Hypothalamus (tissue), 51 donors: ENCODE measurements at regions not wholly inside any gene's neighbourhood (a gene's known extent, or its start where the extent isn't known, plus 50 kb on each side); places are given as distances from the start of the nearest gene placed in this dataset.

Experiments used
- DNase-seq, 51 donors: peaks; one replicate each; lab custom pipeline; 2025; lab: John Stamatoyannopoulos, UW

GRCh38 chr6:115728171-115728570 is 332.5 kb downstream of the FRK start:
- DNase-seq, result no peak

DNA sequence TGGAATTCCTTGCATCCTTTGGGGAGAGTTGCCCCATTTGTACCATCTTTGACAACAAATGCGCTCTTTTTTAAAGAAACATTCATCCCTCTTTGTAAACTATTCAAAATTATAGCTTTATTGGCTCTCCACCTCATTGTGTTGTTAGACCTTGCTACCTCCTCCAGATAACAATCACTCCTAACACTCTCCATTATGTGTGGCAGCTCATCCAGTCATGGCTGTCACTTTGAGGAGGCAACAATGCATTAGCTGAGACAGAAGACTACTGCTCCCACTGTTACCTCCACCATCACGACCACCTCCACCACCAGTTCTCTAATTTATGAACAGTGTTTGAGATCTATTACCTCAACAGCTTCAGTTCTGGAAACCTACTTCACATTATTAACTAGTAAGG is 339.1 kb downstream of the FRK start:
- no peak for DNase-seq

DNA sequence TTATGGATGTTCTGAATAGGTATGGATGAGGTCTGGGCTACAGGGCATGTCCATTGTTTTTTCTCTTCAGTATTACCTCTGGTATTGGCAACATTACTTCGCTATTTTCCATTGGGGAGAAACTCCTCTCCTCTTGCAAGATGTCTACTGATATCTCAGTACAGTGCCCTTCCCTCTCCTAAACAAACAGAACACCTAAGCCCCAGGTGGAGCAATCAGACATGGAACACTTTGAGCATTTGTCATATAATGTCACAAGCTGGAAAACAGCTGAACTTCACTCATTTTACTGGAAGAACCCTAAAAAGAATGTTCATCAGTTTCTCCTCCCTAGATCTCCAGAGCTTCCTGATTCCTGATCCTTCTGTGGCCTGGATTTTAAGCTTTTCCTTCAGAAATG is 339.8 kb downstream of the FRK start:
- DNase-seq, result no peak

DNA sequence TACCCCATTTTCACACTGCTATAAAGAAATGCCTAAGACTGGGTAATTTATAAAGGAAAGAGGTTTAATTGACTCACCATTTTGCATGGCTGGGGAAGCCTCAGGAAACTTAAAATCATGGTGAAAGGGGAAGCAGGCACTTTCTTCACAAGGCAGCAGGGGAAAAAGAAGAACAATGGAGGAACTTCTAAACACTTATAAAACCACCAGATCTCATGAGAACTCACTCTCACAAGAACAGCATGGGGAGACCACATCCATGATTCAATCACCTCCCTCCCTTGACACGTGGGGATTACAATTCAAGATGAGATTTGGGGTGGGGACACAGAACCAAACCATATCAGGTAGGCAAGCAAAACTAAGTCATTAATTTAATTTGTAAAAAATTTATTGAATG is 343.2 kb downstream of the FRK start:
- no peak for DNase-seq

DNA sequence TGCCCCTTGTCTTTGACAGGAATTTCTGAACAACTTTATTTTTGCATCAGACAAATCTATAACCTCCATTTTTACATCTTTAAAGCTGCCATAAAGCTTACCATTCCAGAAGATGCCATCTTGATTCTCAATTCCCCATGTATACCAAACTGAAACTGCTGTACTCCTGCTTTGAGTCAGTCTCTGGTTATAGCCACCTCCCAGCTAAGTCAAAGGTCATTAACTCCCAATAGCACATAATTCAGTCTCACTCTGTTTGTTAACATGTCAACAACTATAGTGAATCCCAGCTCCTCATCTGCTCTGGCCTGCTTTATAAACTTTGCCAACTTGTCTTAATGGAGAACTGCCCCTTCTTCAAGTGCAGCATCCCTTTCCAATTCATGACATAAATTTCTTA is 343.6 kb downstream of the FRK start:
- no peak for DNase-seq

DNA sequence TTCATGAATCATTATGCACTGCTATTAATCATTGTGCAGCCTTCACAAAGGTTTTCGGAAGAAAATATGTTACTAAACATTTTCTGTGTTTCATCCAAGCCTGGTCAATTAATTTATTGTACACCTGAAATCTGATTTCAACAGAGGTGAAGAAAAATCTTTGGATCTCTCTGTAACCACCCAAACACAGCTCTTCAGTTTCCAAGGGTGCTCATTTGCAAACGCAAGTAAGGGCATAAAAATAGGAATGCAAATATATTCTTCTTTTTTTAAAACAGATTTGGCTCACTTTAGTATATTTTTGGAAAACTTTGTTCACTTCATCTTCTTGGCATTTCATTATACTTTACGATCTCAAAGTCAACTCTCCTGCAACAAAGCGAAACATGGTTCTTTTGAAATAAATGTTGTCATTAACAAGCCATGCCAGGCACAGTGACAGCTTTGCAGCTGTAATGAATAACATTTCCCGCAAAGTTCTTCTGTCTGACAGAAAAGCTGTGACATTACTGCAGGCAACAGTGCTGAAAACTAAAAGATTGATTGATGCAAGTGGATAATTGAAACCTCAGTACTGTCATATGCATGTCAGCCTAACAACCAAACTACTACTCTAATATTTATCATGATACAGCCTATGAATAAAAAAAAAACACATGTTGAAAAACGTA is 348.3 kb downstream of the FRK start:
- peak in 1 of 51 donors; percentile 30 for DNase-seq

GRCh38 chr6:115708850-115709249 is 351.8 kb downstream of the FRK start:
- DNase-seq, result no peak

GRCh38 chr6:115706981-115707380 is 353.7 kb downstream of the FRK start:
- DNase-seq, result peak in 1 of 51 donors; percentile 26

DNA sequence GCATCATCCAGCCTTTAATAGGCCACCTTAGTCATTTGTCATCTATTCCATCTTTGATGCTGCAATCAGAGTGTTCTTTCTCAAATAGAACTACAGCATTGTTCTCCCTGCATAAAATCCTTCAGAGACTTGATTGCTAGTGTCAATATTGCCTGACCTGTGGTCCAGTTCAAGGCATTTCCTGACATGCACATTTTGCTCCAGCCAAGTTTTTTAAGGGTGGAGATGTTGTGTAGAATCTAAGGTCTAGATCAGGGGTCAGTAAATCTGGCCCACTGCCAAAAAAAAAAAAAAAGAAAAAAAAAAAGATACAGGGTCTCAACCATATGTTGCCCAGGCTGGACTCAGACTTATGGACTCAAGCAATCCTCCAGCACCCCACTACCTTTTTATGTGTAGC is 354.4 kb downstream of the FRK start:
- DNase-seq, result no peak

DNA sequence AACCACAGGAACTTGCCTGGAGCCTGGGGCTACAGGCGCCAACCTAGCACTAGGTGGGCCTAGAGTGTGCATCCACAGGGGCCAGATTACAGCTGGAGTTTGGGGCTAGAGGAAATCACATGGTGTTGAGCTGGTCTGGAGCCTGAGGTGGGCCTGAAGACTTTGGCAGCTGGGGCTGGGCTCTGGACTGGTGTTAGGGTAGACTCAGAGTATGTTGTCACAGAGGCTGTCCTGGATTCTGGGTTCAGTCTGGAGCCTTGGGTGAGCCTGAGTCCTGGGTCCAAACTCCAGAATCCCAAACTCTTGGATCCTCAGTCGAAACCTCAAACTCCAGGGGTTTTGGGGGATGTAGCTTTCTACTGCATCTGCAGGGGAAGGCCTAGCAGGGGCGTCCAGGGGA is 356.7 kb downstream of the FRK start:
- DNase-seq, result no peak

DNA sequence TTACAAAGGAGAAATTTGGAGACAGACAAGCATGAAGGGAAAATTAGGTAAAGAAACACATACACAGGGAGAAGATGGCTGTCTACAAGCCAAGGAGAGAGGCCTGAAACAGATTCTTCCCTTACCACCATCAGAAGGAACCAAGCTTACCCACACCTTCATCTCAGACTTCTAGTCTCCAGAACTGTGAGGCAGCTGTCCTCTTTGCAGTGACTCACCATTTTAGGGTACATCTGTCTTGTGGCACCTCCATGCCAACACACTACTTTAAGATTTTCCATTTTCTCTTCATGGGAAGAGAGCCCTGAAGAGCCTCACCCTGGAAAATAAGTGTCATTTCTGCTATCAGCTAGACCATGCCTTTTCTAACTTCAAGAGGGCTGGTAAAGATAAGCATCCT is 369.3 kb downstream of the FRK start:
- DNase-seq, result no peak

- no peak for DNase-seq
Observed at GRCh38 chr6:115690854-115691253, 369.8 kb downstream of the FRK start.

DNA sequence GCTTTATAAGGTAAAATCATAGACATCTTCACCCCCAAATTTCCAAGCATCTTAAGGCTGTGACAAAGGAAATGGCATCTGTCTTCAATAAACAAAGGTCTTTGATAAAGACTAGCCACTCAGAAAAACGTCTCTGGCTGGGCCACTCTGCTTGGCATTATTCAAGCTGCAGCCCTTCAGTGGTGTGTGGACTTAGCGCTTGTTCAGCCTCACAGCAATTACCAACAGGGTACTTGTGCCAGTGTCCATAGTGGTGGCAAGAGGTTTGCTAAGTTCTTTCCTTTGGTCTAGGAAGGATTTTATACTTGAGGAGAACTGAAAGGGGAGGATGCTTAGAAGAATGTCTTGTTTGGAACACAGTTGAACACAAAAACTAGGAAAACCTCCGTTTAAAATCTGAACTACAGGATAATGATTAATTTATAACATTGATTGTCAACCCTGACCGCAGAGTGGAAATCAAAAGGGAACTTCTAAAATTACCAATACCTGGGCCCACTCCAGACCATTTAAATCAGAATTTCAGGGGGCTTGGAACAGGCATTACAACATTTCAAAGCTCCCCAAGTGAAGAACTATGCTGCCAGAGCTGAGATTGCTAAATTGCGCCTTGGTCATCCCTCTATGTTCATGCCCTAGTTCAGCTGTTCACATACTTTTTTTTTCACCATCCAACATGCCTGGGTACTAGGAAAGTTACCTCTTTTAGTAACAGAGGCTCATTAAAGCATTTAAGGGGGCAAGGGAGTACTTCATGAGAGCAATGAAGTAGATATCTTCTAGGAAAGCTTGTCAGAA is 378.5 kb downstream of the FRK start:
- no peak for DNase-seq

DNA sequence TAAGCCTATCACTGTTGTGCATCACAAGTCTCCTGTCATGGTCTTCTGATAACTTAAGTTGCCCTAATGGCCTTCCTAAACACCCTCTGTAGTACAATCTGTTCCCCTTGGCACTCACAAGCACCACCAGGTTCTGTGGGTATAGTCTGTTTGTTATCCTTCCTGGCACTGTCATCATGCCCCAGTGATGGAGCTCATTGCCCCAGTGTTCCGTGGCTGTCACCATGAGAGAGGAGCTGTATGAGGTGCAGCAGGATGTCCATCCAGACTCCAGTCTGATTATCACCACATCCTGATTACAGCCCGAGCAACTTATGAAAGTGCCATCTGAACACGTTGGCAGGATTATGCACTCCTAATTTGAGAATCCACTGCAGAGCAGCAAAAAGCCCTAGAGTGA is 380.1 kb downstream of the FRK start:
- DNase-seq, result no peak

DNA sequence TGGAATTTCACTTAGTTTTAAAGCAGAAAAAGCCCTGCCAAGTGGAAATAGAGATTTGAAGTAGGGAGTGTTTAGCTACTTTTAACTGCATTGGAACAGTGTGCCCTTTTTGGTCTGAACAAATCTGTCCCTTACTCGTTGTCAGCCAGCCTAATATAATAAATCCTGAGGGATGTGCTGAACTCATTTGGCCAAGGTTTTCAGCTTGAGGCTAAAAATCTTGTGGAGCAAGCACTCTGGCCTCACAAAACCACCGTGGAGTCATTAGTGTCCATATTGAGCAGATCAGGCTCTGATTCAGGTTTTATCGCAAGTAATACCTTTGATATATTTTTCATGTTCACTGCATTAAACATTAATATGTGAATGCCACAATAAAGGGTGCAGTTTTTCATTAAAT is 383.5 kb downstream of the FRK start:
- DNase-seq, result no peak

DNA sequence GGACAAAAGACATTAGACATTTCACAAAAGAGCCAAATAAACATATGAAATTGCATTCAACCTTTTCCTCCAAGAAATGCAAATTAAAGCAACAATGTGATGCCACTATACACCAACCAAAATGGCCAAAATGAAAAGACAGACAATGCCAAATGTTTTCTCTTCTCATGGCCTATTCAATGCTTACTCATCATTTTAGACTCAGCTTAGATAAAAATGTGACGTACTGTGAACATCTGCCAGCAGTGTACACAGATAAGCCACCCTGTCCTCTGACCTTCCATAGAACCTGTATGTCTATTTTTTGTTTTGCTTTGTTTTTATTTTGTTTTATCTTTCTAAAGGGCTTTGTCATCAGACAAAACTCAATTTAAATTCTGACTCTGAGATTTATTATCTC is 385.2 kb downstream of the FRK start:
- no peak for DNase-seq

DNA sequence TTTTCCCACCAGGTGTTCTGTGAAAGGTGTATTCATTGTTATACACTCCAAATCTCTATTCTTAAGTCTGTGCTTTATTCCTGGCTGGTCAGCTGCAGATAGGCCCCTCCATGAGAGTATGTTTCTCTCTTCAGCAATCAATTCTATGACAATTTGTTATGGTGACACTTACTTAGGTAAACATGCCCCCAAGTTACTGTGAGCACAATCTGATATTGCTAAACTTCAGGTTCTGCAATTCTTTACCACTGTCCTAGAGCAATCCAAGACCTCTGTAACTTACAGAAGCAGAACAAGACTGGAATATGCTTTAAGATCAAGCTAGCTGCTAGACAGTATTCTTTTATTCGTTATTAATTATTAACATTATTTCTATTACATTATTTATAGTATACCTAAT is 391.9 kb downstream of the FRK start:
- DNase-seq, result no peak

GRCh38 chr6:115668211-115668610 is 392.5 kb downstream of the FRK start:
- no peak for DNase-seq

DNA sequence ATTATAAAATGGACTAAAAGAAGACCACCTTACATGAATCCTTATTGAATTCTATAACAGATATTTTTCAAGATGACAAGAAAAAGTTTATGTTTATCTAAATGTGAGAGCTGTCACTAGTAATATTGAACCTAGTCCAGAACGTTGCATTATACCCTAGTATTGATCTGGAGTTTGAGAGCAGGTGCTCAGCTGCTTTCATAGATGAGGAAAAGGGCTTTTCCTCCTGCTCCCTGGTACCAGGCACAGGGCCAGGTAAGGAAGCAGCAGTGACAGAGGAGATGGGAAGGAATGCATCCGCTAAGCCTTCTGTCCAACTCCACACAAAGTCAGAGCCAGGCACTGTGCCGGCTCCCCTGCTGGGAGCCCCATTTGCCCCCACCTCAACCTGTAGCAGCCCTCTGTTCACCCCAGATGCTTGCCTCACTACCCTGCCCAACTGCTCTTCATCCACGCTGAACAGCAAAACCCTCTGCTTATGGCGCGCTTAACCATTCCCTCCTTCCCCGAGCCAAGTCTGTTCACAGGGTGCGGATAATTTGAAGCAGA is 393.1 kb downstream of the FRK start:
- no peak for DNase-seq

GRCh38 chr6:115666997-115667396 is 393.7 kb downstream of the FRK start:
- no peak for DNase-seq

DNA sequence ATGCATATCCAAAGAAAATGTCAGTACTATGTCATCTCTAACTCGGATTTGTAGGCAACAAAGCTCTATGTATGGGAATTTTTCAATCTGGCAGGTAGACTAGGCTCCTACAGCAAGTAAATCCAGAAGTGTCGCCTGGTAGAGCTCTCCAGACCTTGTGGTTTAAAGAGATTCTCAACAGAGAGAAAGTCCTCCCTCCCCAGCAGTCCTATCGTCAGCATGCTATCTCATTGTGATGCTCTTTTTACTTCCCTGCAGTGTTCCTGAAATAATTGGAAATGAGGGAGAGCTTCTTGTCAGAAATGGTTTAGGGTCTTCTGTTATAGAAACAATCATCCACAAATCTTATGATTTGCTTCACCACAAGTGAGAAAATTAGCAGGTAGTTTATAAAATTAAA is 395.4 kb downstream of the FRK start:
- DNase-seq, result no peak

DNA sequence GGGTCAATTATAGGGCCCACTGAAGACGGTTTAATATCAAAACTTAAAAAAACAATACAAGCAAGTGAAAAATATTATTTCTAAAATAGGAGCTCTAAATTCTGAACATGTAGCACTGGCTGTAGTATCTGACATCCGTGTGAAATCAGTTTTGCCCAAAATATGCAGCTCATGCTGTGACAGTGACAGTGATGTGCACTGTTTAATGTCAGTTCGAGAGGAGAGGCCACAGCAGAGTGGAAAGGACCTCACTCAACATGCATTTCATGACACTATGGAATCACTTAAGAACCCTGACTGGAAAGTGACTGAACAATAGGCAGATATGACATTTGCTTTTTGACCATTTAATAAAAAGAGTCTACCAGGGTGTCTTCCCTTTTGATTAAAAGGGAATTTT is 397.0 kb downstream of the FRK start:
- DNase-seq, result no peak
